Smooth muscle cell (in vitro differentiated cells): ENCODE measurements at regions not wholly inside any gene's neighbourhood (a gene's known extent, or its start where the extent isn't known, plus 50 kb on each side); places are given as distances from the start of the nearest gene placed in this dataset.

Experiments
- DNase-seq: peaks from one replicate; lab custom pipeline; 2025; ENCODE audit not compliant: unreplicated experiment; lab: John Stamatoyannopoulos, UW
- H2AFZ ChIP-seq: fragments of 200-600 bp; sonication (generic); 2 replicates; pipeline ENCODE4 v1.6.0; 2016; ENCODE audit warnings: antibody characterized with exemption, low read depth, mild to moderate bottlenecking
- H3F3A ChIP-seq: fragments of 200-600 bp; sonication (generic); 2 replicates; pipeline ENCODE4 v1.6.0; 2017; ENCODE audit warnings: antibody characterized with exemption, low read depth
- H3K27ac ChIP-seq: fragments of 200-600 bp; sonication (generic); 2 replicates; pipeline ENCODE4 v1.5.1; 2016; ENCODE audit warnings: low read depth, mild to moderate bottlenecking
- H3K27me3 ChIP-seq: fragments of 200-600 bp; sonication (generic); 2 replicates; pipeline ENCODE4 v1.6.1; 2016; ENCODE audit warnings: low read depth, mild to moderate bottlenecking
- H3K36me3 ChIP-seq: fragments of 200-600 bp; sonication (generic); 2 replicates; pipeline ENCODE4 v1.5.1; 2016; ENCODE audit warnings: low read depth
- H3K4me1 ChIP-seq: fragments of 200-600 bp; sonication (generic); 2 replicates; pipeline ENCODE4 v1.5.1; 2016; ENCODE audit warnings: low read depth
- H3K4me2 ChIP-seq: fragments of 200-600 bp; sonication (generic); 2 replicates; pipeline ENCODE4 v1.6.0; 2016; ENCODE audit warnings: mild to moderate bottlenecking
- H3K4me3 ChIP-seq: fragments of 200-600 bp; sonication (generic); 2 replicates; pipeline ENCODE4 v1.5.1; 2016; ENCODE audit warnings: mild to moderate bottlenecking
- H3K79me2 ChIP-seq: fragments of 200-600 bp; sonication (generic); 2 replicates; pipeline ENCODE4 v1.6.0; 2016; ENCODE audit warnings: low read depth, mild to moderate bottlenecking
- H3K9ac ChIP-seq: fragments of 200-600 bp; sonication (generic); 2 replicates; pipeline ENCODE4 v1.6.0; 2016; ENCODE audit warnings: low read depth
- H3K9me3 ChIP-seq: fragments of 200-600 bp; sonication (generic); replicated peaks from 2 replicates; pipeline ENCODE4 v1.5.1; 2016; ENCODE audit warnings: low read depth
- H4K20me1 ChIP-seq: fragments of 200-600 bp; sonication (generic); 2 replicates; pipeline ENCODE4 v1.6.0; 2016; ENCODE audit warnings: low read depth
- WGBS: methylation state at CpG from one replicate; pipeline ENCODE4 v1.1.7; 2016; ENCODE audit warnings: low lambda C conversion rate; 5-methylcytosine and 5-hydroxymethylcytosine counted together
- TF ChIP-seq, protein P1 (sequence below): fragments of 200-600 bp; sonication (generic); IDR thresholded peaks from 2 replicates; pipeline ENCODE4 v1.5.1; 2017; ENCODE audit warnings: borderline replicate concordance, mild to moderate bottlenecking, antibody characterized with exemption; ENCODE audit not compliant: insufficient read depth, poor library complexity, severe bottlenecking

- WGBS: 88% methylated on average over 4 of the region's 4 CpGs
- Histone ChIP-seq H3K9ac (no peak overlapping the region), H3K27ac (no peak overlapping the region), H3K4me3 (no peak overlapping the region), H3K36me3 (no peaks in the 10 kb centered on the region), H3F3A (no peaks in the 10 kb centered on the region), H3K9me3 (no peaks in the 10 kb centered on the region), H3K4me2 (no peak overlapping the region), H4K20me1 (no peaks in the 10 kb centered on the region), H3K4me1 (no peaks in the 10 kb centered on the region), H3K27me3 (no peaks in the 10 kb centered on the region), H3K79me2 (no peaks in the 10 kb centered on the region), H2AFZ (no peak overlapping the region)
- DNase-seq: no peak
- TF ChIP-seq, protein P1, sequence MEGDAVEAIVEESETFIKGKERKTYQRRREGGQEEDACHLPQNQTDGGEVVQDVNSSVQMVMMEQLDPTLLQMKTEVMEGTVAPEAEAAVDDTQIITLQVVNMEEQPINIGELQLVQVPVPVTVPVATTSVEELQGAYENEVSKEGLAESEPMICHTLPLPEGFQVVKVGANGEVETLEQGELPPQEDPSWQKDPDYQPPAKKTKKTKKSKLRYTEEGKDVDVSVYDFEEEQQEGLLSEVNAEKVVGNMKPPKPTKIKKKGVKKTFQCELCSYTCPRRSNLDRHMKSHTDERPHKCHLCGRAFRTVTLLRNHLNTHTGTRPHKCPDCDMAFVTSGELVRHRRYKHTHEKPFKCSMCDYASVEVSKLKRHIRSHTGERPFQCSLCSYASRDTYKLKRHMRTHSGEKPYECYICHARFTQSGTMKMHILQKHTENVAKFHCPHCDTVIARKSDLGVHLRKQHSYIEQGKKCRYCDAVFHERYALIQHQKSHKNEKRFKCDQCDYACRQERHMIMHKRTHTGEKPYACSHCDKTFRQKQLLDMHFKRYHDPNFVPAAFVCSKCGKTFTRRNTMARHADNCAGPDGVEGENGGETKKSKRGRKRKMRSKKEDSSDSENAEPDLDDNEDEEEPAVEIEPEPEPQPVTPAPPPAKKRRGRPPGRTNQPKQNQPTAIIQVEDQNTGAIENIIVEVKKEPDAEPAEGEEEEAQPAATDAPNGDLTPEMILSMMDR: no peak
Observed at GRCh38 chr14:71783786-71784185, 148.4 kb upstream of the RGS6 start.

GRCh38 chr14:71789005-71789404, 143.2 kb upstream of the RGS6 start:
- H3K36me3 ChIP-seq: no peaks in the 10 kb centered on the region
- no peaks in the 10 kb centered on the region for H3K79me2 ChIP-seq
- no peak overlapping the region for H3K9ac ChIP-seq
- no peak for DNase-seq
- no peaks in the 10 kb centered on the region for H3K4me1 ChIP-seq
- no peaks in the 10 kb centered on the region for H4K20me1 ChIP-seq
- H3K4me3 ChIP-seq: no peak overlapping the region
- 92% methylated on average over 1 of the region's 1 CpG for WGBS
- H2AFZ ChIP-seq: no peak overlapping the region
- peaks cover 6% of the 10 kb centered on the region for H3K9me3 ChIP-seq
- no peaks in the 10 kb centered on the region for H3F3A ChIP-seq
- no peaks in the 10 kb centered on the region for H3K27me3 ChIP-seq
- H3K27ac ChIP-seq: no peak overlapping the region
- no peak overlapping the region for H3K4me2 ChIP-seq
- TF ChIP-seq, protein P1: no peak

DNA sequence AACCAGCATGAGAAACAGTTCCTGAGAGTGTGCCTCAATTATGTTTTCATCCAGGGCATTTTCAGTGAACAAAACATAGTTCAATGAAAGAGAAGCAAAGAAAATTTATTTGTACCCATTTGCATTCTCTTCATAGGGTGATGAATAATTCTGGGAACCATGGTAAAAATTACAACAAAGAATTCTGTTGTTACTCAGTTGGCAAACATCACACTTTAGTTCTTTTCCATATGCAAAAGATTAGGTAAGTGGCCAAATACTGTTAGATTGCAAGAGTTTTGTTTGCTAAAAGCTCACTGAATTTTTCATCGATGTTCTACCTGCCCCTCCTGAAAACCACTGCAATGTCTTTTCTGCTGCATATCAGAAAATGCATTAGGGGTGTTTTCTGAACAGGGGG, 132.4 kb upstream of the RGS6 start:
- Histone ChIP-seq H3K4me3 (no peak overlapping the region), H3K27me3 (no peaks in the 10 kb centered on the region), H3K9ac (no peak overlapping the region), H3K79me2 (no peaks in the 10 kb centered on the region), H3K4me2 (no peak overlapping the region), H3K36me3 (no peaks in the 10 kb centered on the region), H3K4me1 (no peaks in the 10 kb centered on the region), H3K9me3 (no peaks in the 10 kb centered on the region), H3K27ac (no peak overlapping the region), H3F3A (no peaks in the 10 kb centered on the region), H2AFZ (no peak overlapping the region), H4K20me1 (no peaks in the 10 kb centered on the region)
- no peak for DNase-seq
- TF ChIP-seq, protein P1: no peak
- 90% methylated on average over 1 of the region's 1 CpG for WGBS

GRCh38 chr14:71800878-71801277, 131.4 kb upstream of the RGS6 start:
- Histone ChIP-seq H3K9me3 (no peaks in the 10 kb centered on the region), H3K4me1 (no peaks in the 10 kb centered on the region), H3K4me3 (no peak overlapping the region), H3K4me2 (no peak overlapping the region), H3K27me3 (no peaks in the 10 kb centered on the region), H4K20me1 (no peaks in the 10 kb centered on the region), H3K9ac (no peak overlapping the region), H3K36me3 (no peaks in the 10 kb centered on the region), H3K27ac (no peak overlapping the region), H3K79me2 (no peaks in the 10 kb centered on the region), H2AFZ (no peak overlapping the region), H3F3A (no peaks in the 10 kb centered on the region)
- no peak for DNase-seq
- WGBS: 94% methylated on average over 4 of the region's 4 CpGs
- TF ChIP-seq, protein P1: no peak
